Epithelial cell of esophagus (primary cell): ENCODE measurements at regions not wholly inside any gene's neighbourhood (a gene's known extent, or its start where the extent isn't known, plus 50 kb on each side); places are given as distances from the start of the nearest gene placed in this dataset.
A peak's percentile ranks its signal among the peaks of the same experiment; 100 is the strongest.

Experiments
- DNase-seq: peaks from one replicate; pipeline ENCODE4 v3.0.0; 2010; ENCODE audit warnings: low read depth
- H3K4me3 ChIP-seq: 2 replicates; pipeline ENCODE4 v1.5.1; 2011; ENCODE audit warnings: mild to moderate bottlenecking, low read length, control low read depth
- CTCF ChIP-seq: IDR thresholded peaks from 2 replicates; pipeline ENCODE4 v1.5.1; 2011; ENCODE audit warnings: low read depth, mild to moderate bottlenecking, low read length, control low read depth, inconsistent platforms; ENCODE audit not compliant: insufficient read depth; ENCODE audit errors: missing control alignments

- DNase-seq, result no peak
- no peak overlapping the region for H3K4me3 ChIP-seq
These were observed 430.5 kb downstream of the DAD1 start for GRCh38 chr14:22158560-22158959.

GRCh38 chr14:22155571-22155970, 433.5 kb downstream of the DAD1 start:
- no peak overlapping the region for H3K4me3 ChIP-seq
- peak; percentile 62 for DNase-seq
- TF ChIP-seq CTCF, result no peak

More at GRCh38 chr14:22158560-22158959, 430.5 kb downstream of the DAD1 start:
- TF ChIP-seq CTCF, result no peak

GRCh38 chr14:22152903-22153302, 436.1 kb downstream of the DAD1 start:
- no peak for DNase-seq
- H3K4me3 ChIP-seq, result no peak overlapping the region
- TF ChIP-seq CTCF, result no peak

- no peak overlapping the region for H3K4me3 ChIP-seq
- no peak for DNase-seq
- no peak for TF ChIP-seq CTCF
These were observed 436.7 kb downstream of the DAD1 start for GRCh38 chr14:22152161-22152870.

GRCh38 chr14:22151121-22151520, 437.9 kb downstream of the DAD1 start:
- TF ChIP-seq CTCF, result no peak
- DNase-seq, result no peak
- H3K4me3 ChIP-seq, result no peak overlapping the region

GRCh38 chr14:22149058-22149457, 440.0 kb downstream of the DAD1 start:
- DNase-seq, result no peak
- no peak for TF ChIP-seq CTCF
- no peak overlapping the region for H3K4me3 ChIP-seq

GRCh38 chr14:22147716-22148115, 441.3 kb downstream of the DAD1 start:
- no peak for DNase-seq
- TF ChIP-seq CTCF, result peak; percentile 8
- H3K4me3 ChIP-seq, result no peak overlapping the region
